ENCODE measurements at regions not wholly inside any gene's neighbourhood (a gene's known extent, or its start where the extent isn't known, plus 50 kb on each side); places are given as distances from the start of the nearest gene placed in this dataset.

DNA sequence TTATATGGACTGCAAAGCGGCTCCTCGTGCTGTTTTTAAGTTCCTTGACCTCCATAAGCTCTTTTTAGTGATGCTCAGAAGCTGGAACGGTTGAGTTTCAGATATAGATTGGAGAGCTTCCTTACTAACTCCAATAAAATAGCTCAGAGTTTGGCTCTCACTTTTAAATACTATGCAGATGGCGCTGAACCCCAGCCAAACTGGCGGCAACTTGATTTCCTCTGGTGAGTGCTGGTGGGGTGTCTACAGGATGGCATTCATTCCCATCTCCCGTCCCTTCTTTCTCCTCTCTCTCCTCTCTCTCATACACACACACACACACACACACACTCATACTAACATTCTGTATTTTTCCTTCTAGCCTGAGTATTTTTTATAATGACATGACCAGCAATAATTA lies 346.3 kb downstream of the ETNK1 start:
- TF ChIP-seq, protein P1, sequence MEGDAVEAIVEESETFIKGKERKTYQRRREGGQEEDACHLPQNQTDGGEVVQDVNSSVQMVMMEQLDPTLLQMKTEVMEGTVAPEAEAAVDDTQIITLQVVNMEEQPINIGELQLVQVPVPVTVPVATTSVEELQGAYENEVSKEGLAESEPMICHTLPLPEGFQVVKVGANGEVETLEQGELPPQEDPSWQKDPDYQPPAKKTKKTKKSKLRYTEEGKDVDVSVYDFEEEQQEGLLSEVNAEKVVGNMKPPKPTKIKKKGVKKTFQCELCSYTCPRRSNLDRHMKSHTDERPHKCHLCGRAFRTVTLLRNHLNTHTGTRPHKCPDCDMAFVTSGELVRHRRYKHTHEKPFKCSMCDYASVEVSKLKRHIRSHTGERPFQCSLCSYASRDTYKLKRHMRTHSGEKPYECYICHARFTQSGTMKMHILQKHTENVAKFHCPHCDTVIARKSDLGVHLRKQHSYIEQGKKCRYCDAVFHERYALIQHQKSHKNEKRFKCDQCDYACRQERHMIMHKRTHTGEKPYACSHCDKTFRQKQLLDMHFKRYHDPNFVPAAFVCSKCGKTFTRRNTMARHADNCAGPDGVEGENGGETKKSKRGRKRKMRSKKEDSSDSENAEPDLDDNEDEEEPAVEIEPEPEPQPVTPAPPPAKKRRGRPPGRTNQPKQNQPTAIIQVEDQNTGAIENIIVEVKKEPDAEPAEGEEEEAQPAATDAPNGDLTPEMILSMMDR (conservative IDR thresholded peaks at IDR 0.05 in 1 of 2, IDR thresholded peaks at IDR 0.05 in 1 of 2; ENCODE audit: low read depth in 1 of 2, low read length in 2 of 2), result no peak
- no peak for TF ChIP-seq EZH2 (IDR thresholded peaks at IDR 0.05; ENCODE audit: low read length, missing control alignments)
